H1 (cell line): ENCODE measurements at regions not wholly inside any gene's neighbourhood (a gene's known extent, or its start where the extent isn't known, plus 50 kb on each side); places are given as distances from the start of the nearest gene placed in this dataset.

ENCODE experiments used
- CTCF ChIA-PET: fragments of 300-600 bp; sonication (Branson Sonifier 250); formaldehyde crosslinking; loops from one replicate; lab custom pipeline; 2021; ENCODE audit not compliant: partially characterized antibody; lab: Charles Lee
- POLR2A ChIA-PET: fragments of 300-600 bp; sonication (Branson Sonifier 250); formaldehyde crosslinking; loops from one replicate; lab custom pipeline; 2021; ENCODE audit warnings: inconsistent platforms; ENCODE audit not compliant: partially characterized antibody; lab: Charles Lee
- DNase-seq, 2 experiments: peaks; one replicate each; pipeline versions ENCODE4 v3.0.0 to v3.0.0-alpha.2; 2010 to 2022; ENCODE audit warnings: low spot score in 2 of 2, low read depth in 1 of 2, mixed read lengths in 1 of 2
- FAIRE-seq: peaks from 2 replicates; lab custom pipeline; 2011; peaks lifted over from hg19 to GRCh38; lab: Jason Lieb, UNC
- H2AFZ ChIP-seq: 2 replicates; pipeline ENCODE4 v1.8.1; 2012; ENCODE audit warnings: low read length, inconsistent platforms
- H2AK5ac ChIP-seq: 2 replicates; pipeline ENCODE4 v1.6.1; 2013; ENCODE audit warnings: low read depth, low read length
- H2BK120ac ChIP-seq: replicated peaks from 2 replicates; pipeline ENCODE3; 2013; ENCODE audit warnings: low read depth, low read length, inconsistent platforms
- H2BK12ac ChIP-seq: 2 replicates; pipeline ENCODE4 v1.6.1; 2013; ENCODE audit warnings: low read depth, low read length
- H2BK15ac ChIP-seq: 2 replicates; pipeline ENCODE4 v1.6.1; 2013; ENCODE audit warnings: low read length
- H2BK20ac ChIP-seq: 2 replicates; pipeline ENCODE4 v1.6.1; 2013; ENCODE audit warnings: low read length
- H2BK5ac ChIP-seq: 2 replicates; pipeline ENCODE4 v1.6.1; 2013; ENCODE audit warnings: low read depth, low read length
- H3K14ac ChIP-seq: 2 replicates; pipeline ENCODE4 v1.6.1; 2013; ENCODE audit warnings: inconsistent platforms; ENCODE audit not compliant: insufficient read length
- H3K18ac ChIP-seq: 2 replicates; pipeline ENCODE4 v1.6.1; 2013; ENCODE audit warnings: low read length; ENCODE audit errors: extremely low read depth
- H3K23ac ChIP-seq: 2 replicates; pipeline ENCODE4 v1.6.1; 2013; ENCODE audit warnings: inconsistent platforms; ENCODE audit not compliant: insufficient read length
- H3K23me2 ChIP-seq: 2 replicates; pipeline ENCODE4 v1.6.1; 2013; ENCODE audit warnings: low read depth, low read length
- H3K27ac ChIP-seq: 2 replicates; pipeline ENCODE4 v1.6.1; 2011; ENCODE audit warnings: low read depth, low read length, inconsistent platforms
- H3K27me3 ChIP-seq, 4 experiments: replicated peaks in 1 of 4; 1 replicate in 1 of 4; 2 replicates in 3 of 4; pipeline versions ENCODE4 v1.6.1 to v1.8.1; 2011 to 2013; ENCODE audit warnings: low read length in 3 of 4, mild to moderate bottlenecking in 3 of 4, inconsistent platforms in 2 of 4, mixed read lengths in 2 of 4, moderate library complexity in 1 of 4; ENCODE audit not compliant: control insufficient read depth in 3 of 4, insufficient read depth in 3 of 4; ENCODE audit errors: extremely low read depth in 1 of 4
- H3K36me3 ChIP-seq, 4 experiments: 2 replicates each; pipeline versions ENCODE4 v1.6.1 to v1.8.1; 2011 to 2013; ENCODE audit warnings: mild to moderate bottlenecking in 4 of 4, low read length in 3 of 4, moderate library complexity in 2 of 4, control low read depth in 1 of 4, inconsistent platforms in 1 of 4; ENCODE audit not compliant: insufficient read depth in 4 of 4, control insufficient read depth in 2 of 4
- H3K4ac ChIP-seq: replicated peaks from 2 replicates; pipeline ENCODE3; 2013; ENCODE audit warnings: low read length, low read depth, mixed read lengths, inconsistent platforms; ENCODE audit not compliant: insufficient read length
- H3K4me1 ChIP-seq, 4 experiments: replicated peaks in 1 of 4; 1 replicate in 1 of 4; 2 replicates in 3 of 4; pipeline versions ENCODE4 v1.6.1 to v1.8.1; 2011 to 2013; ENCODE audit warnings: low read length in 3 of 4, inconsistent platforms in 2 of 4, mixed read lengths in 1 of 4; ENCODE audit not compliant: insufficient read depth in 4 of 4, control insufficient read depth in 3 of 4
- H3K4me2 ChIP-seq, 2 experiments: 2 replicates each; pipeline versions ENCODE4 v1.6.1 to v1.8.1; 2011 to 2013; ENCODE audit warnings: low read depth in 2 of 2, low read length in 2 of 2, control low read depth in 1 of 2, inconsistent platforms in 1 of 2, mild to moderate bottlenecking in 1 of 2; ENCODE audit not compliant: insufficient read depth in 1 of 2
- H3K4me3 ChIP-seq, 4 experiments: fragments of 200-600, 300-600 bp in 1 of 4; sonication (generic), shearing (Covaris generic), sonication (Bioruptor Twin) in 1 of 4; 2 replicates each; pipeline versions ENCODE4 v1.5.1 to v1.8.1; 2011 to 2016; ENCODE audit warnings: low read length in 4 of 4, low read depth in 3 of 4, control low read depth in 2 of 4, inconsistent platforms in 2 of 4, mild to moderate bottlenecking in 2 of 4, mixed read lengths in 1 of 4, moderate library complexity in 1 of 4; ENCODE audit not compliant: insufficient read depth in 2 of 4; ENCODE audit errors: extremely low read depth in 1 of 4
- H3K56ac ChIP-seq: replicated peaks from 2 replicates; pipeline ENCODE3; 2013; ENCODE audit warnings: low read depth, mild to moderate bottlenecking, mixed read lengths, low read length, inconsistent platforms; ENCODE audit not compliant: insufficient read length
- H3K79me1 ChIP-seq: 2 replicates; pipeline ENCODE4 v1.6.1; 2013; ENCODE audit warnings: low read depth, low read length, control low read depth
- H3K79me2 ChIP-seq, 2 experiments: 2 replicates each; pipeline versions ENCODE4 v1.6.1 to v1.8.1; 2012 to 2013; ENCODE audit warnings: low read length in 2 of 2, mild to moderate bottlenecking in 2 of 2, inconsistent platforms in 1 of 2; ENCODE audit not compliant: insufficient read depth in 2 of 2, control insufficient read depth in 1 of 2
- H3K9ac ChIP-seq, 4 experiments: replicated peaks in 1 of 4; 1 replicate in 1 of 4; 2 replicates in 3 of 4; pipeline versions ENCODE4 v1.6.1 to v1.8.1; 2011 to 2013; ENCODE audit warnings: low read depth in 3 of 4, low read length in 3 of 4, control low read depth in 2 of 4, mild to moderate bottlenecking in 2 of 4, moderate library complexity in 2 of 4, inconsistent platforms in 1 of 4; ENCODE audit errors: extremely low read depth in 1 of 4
- H3K9me3 ChIP-seq, 2 experiments: 2 replicates each; pipeline versions ENCODE4 v1.6.1 to v1.8.1; 2012 to 2013; ENCODE audit warnings: mild to moderate bottlenecking in 2 of 2, moderate library complexity in 2 of 2, control low read depth in 1 of 2, inconsistent platforms in 1 of 2, low read depth in 1 of 2, low read length in 1 of 2, mixed read lengths in 1 of 2; ENCODE audit not compliant: insufficient read depth in 2 of 2
- H4K20me1 ChIP-seq, 2 experiments: replicated peaks in 1 of 2; 2 replicates each; pipeline versions ENCODE3 to v1.8.1; 2011 to 2013; ENCODE audit warnings: inconsistent platforms in 2 of 2, low read length in 2 of 2, mild to moderate bottlenecking in 1 of 2; ENCODE audit not compliant: insufficient read depth in 2 of 2, control insufficient read depth in 1 of 2
- H4K5ac ChIP-seq: 2 replicates; pipeline ENCODE4 v1.6.1; 2013; ENCODE audit warnings: low read length, low read depth, mixed read lengths, inconsistent platforms; ENCODE audit not compliant: insufficient read length
- H4K8ac ChIP-seq: 2 replicates; pipeline ENCODE4 v1.8.0; 2013; ENCODE audit warnings: mild to moderate bottlenecking, moderate library complexity, low read length, inconsistent platforms; ENCODE audit not compliant: insufficient read depth; ENCODE audit errors: extremely low read depth
- H4K91ac ChIP-seq: replicated peaks from 2 replicates; pipeline ENCODE3; 2013; ENCODE audit warnings: low read length, mixed read lengths, inconsistent platforms; ENCODE audit not compliant: insufficient read length
- BACH1 ChIP-seq: IDR thresholded peaks from 2 replicates; pipeline ENCODE4 v1.6.1; 2012; ENCODE audit warnings: low read length, improper control_type of control experiment
- CBX5 ChIP-seq: fragments of 300-800, 300-1000 bp; sonication (generic); IDR thresholded peaks from 2 replicates; pipeline ENCODE4 v1.7.1; 2016; ENCODE audit warnings: antibody characterized with exemption, low read length, low read depth
- CTBP2 ChIP-seq: IDR thresholded peaks from 2 replicates; pipeline ENCODE4 v1.7.0; 2011; ENCODE audit warnings: borderline replicate concordance, mild to moderate bottlenecking, moderate library complexity, mixed read lengths, low read length; ENCODE audit not compliant: insufficient read depth, insufficient read length
- KDM5A ChIP-seq: fragments of 200-600 bp; IDR thresholded peaks from 2 replicates; pipeline ENCODE4 v1.7.1; 2012; ENCODE audit warnings: mild to moderate bottlenecking, low read length, inconsistent platforms, mixed read lengths
- NANOG ChIP-seq: IDR thresholded peaks from 2 replicates; pipeline ENCODE4 v1.6.1; 2011; ENCODE audit warnings: low read length, low read depth, mild to moderate bottlenecking, inconsistent platforms; ENCODE audit not compliant: insufficient read depth, poor library complexity, severe bottlenecking
- POLR2A ChIP-seq, 2 experiments: IDR thresholded peaks; 1 replicate in 1 of 2; 2 replicates in 1 of 2; pipeline ENCODE4 v1.6.1; 2011; ENCODE audit warnings: low read depth in 2 of 2, low read length in 2 of 2, mild to moderate bottlenecking in 2 of 2; ENCODE audit errors: control extremely low read depth in 1 of 2
- SIX5 ChIP-seq: IDR thresholded peaks from 2 replicates; pipeline ENCODE4 v1.6.1; 2011; ENCODE audit warnings: mild to moderate bottlenecking, low read depth, low read length
- SP1 ChIP-seq: IDR thresholded peaks from 2 replicates; pipeline ENCODE4 v1.6.1; 2011; ENCODE audit warnings: low read depth, low read length
- SUZ12 ChIP-seq: fragments of 200-600 bp; sonication (generic); IDR thresholded peaks from 2 replicates; pipeline ENCODE4 v1.6.1; 2012; ENCODE audit warnings: mild to moderate bottlenecking, inconsistent platforms, low read length, moderate library complexity, mixed read lengths
- TEAD4 ChIP-seq: IDR thresholded peaks from 2 replicates; pipeline ENCODE4 v1.6.1; 2012; ENCODE audit warnings: low read depth, low read length, inconsistent platforms, mixed read lengths
- YY1 ChIP-seq: IDR thresholded peaks from 2 replicates; pipeline ENCODE4 v1.6.1; 2011; ENCODE audit warnings: low read depth, mild to moderate bottlenecking, low read length
- WGBS, 2 experiments: shearing (Covaris generic) in 1 of 2; methylation state at CpG; one replicate each; pipeline versions ENCODE4 v1.1.6 to v1.1.7; 2013 to 2015; ENCODE audit warnings: low lambda C conversion rate in 2 of 2, mixed read lengths in 2 of 2, inconsistent platforms in 1 of 2, low coverage in 1 of 2, missing lambda C conversion rate in 1 of 2; ENCODE audit not compliant: insufficient replicate concordance in 2 of 2, insufficient coverage in 1 of 2, insufficient read length in 1 of 2; ENCODE audit errors: extremely low coverage in 1 of 2, missing lambda C conversion rate in 1 of 2; 5-methylcytosine and 5-hydroxymethylcytosine counted together

GRCh38 chr11:8839957-8840945, 70.7 kb upstream of the AKIP1 start:
- H2BK15ac ChIP-seq = no peak overlapping the region; the same call in 1 of the 2 replicates
- POLR2A ChIA-PET = interaction anchor here (0.6 to 2.4 kb wide), 10 partner anchors 10 to 157 kb away, joined by 3 to 8 read pairs (median 4); partner anchors contain the start of genes RPL27A and TRIM66
- no peaks in the 10 kb centered on the region for H4K20me1 ChIP-seq
- H3K36me3 ChIP-seq = no peaks in the 10 kb centered on the region
- no peak overlapping the region for H2AK5ac ChIP-seq
- no peak overlapping the region for H3K23ac ChIP-seq
- H4K91ac ChIP-seq = peak overlapping the region; percentile 70
- no peaks in the 10 kb centered on the region for H3K27me3 ChIP-seq
- H4K5ac ChIP-seq = peak overlapping the region; percentile 71
- peak overlapping the region in 1 of 4 experiments; percentile 46; a peak in 3 of 7 replicates for H3K9ac ChIP-seq
- no peaks in the 10 kb centered on the region for H3K23me2 ChIP-seq
- no peaks in the 10 kb centered on the region for H3K9me3 ChIP-seq
- peak overlapping the region in 1 of 4 experiments; percentile 4; a peak in 1 of 8 replicates for H3K4me3 ChIP-seq
- no peaks in the 10 kb centered on the region for H3K79me1 ChIP-seq
- CTCF ChIA-PET = interaction anchor here (0.6 to 1.4 kb wide), 13 partner anchors 10 to 153 kb away, joined by 3 to 5 read pairs (median 4); a partner anchor contains a TSS
- peak overlapping the region; percentile 63 for H3K18ac ChIP-seq
- FAIRE-seq = peak; percentile 57
- H3K4me1 ChIP-seq = peaks cover 10 to 23% (median 15%) of the 10 kb centered on the region in 4 experiments
- peak overlapping the region; percentile 47; the same call in 1 of the 2 replicates for H2BK5ac ChIP-seq
- H2BK120ac ChIP-seq = peak overlapping the region; percentile 83
- peak overlapping the region; percentile 70; the same call in 1 of the 2 replicates for H2BK12ac ChIP-seq
- peak overlapping the region; percentile 59 for H3K56ac ChIP-seq
- H4K8ac ChIP-seq = no peak overlapping the region; the same call in 1 of the 2 replicates
- no peaks in the 10 kb centered on the region for H3K79me2 ChIP-seq
- no peak overlapping the region for H3K14ac ChIP-seq
- H3K4me2 ChIP-seq = peak overlapping the region; percentile 30 to 35
- H3K27ac ChIP-seq = peak overlapping the region; percentile 69
- 40% methylated on average over 8 of the region's 8 CpGs; no CpG with 5 or more reads in 1 of the 2 experiments for WGBS, 2 experiments
- no peak overlapping the region; the same call in 1 of the 2 replicates for H2BK20ac ChIP-seq
- DNase-seq = peak in 1 of 2 experiments; percentile 50
- H2AFZ ChIP-seq = no peak overlapping the region
- no peak overlapping the region for H3K4ac ChIP-seq
- TF ChIP-seq SIX5 = no peak
- TF ChIP-seq CBX5 = no peak
- no peak for TF ChIP-seq NANOG
- TF ChIP-seq POLR2A (IDR thresholded peaks at IDR 0.05; ENCODE audit: control extremely low read depth in 1 of 2, low read depth in 2 of 2, low read length in 2 of 2) = peak; percentile 47 to 73
- TF ChIP-seq CTBP2 = peak; percentile 48
- TF ChIP-seq YY1 = 0 out of 2 replicates have a peak, but pooled peaks have one; percentile 7
- TF ChIP-seq TEAD4 = peak; percentile 10; the same call in 1 of the 2 replicates
- no peak for TF ChIP-seq SUZ12
- no peak for TF ChIP-seq KDM5A
- no peak for TF ChIP-seq BACH1
- 0 out of 2 replicates have a peak, but pooled peaks have one; percentile 26 for TF ChIP-seq SP1
